GM18520 (cell line): ENCODE measurements at regions not wholly inside any gene's neighbourhood (a gene's known extent, or its start where the extent isn't known, plus 50 kb on each side); places are given as distances from the start of the nearest gene placed in this dataset.
"Not testable (repeated sequence)": the region's sequence is repeated elsewhere in the genome, so short reads cannot be mapped to it uniquely, and the experiment has no call there.

ENCODE experiments used
- ATAC-seq: cut with Tn5 transposase; IDR thresholded peaks from one replicate; pipeline ENCODE4 v1.9.1; 2021; ENCODE audit not compliant: unreplicated experiment

- no peak for ATAC-seq
These were observed 354.0 kb downstream of the FLRT2 start for GRCh38 chr14:85883966-85884365.

- ATAC-seq: no peak
These were observed 353.2 kb downstream of the FLRT2 start for GRCh38 chr14:85883101-85883500.

GRCh38 chr14:85881935-85882334, 352.0 kb downstream of the FLRT2 start:
- no peak for ATAC-seq

GRCh38 chr14:85878874-85879273, 348.9 kb downstream of the FLRT2 start:
- ATAC-seq: no peak

GRCh38 chr14:85873006-85873405, 343.1 kb downstream of the FLRT2 start:
- ATAC-seq: no peak

DNA sequence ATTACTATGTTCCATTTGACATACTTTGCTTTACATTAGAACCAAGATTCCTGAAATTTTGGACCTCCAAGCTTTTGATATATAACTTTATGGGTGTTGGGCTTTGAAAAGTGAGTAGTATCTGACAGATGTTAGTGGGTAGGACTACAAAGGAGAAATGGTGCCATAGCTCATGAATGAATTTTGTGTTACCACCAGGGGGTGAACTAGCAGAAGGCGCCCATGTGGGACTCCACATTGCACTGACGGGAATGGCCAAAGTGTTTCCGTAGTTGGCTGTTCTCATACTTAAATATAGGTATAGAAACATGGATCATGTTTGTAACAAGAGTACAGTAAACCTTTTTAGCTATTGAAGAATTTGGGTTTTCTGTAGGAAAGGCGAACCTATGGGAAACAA, 337.5 kb downstream of the FLRT2 start:
- ATAC-seq: no peak

DNA sequence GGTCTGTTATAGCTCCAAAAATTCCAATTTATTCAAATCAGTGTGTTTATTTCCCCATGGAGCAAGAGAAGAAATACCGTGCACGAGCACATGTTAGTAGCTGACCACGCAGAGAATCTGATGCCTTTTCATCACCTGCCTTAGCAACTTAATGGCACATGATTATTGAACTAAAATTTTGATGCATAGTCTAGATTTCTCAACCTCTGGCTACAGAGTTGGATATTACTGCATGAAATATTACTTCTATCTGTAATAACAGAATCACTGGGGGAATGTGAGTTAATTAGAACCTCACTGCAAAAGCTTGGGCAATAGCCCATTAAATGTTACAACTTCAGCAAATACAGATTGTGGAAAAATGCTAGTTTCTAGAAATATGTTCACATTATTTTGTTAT, 335.8 kb downstream of the FLRT2 start:
- ATAC-seq: no peak

GRCh38 chr14:85858634-85859033, 328.7 kb downstream of the FLRT2 start:
- ATAC-seq: no peak

GRCh38 chr14:85856430-85856829, 326.5 kb downstream of the FLRT2 start:
- ATAC-seq: no peak

DNA sequence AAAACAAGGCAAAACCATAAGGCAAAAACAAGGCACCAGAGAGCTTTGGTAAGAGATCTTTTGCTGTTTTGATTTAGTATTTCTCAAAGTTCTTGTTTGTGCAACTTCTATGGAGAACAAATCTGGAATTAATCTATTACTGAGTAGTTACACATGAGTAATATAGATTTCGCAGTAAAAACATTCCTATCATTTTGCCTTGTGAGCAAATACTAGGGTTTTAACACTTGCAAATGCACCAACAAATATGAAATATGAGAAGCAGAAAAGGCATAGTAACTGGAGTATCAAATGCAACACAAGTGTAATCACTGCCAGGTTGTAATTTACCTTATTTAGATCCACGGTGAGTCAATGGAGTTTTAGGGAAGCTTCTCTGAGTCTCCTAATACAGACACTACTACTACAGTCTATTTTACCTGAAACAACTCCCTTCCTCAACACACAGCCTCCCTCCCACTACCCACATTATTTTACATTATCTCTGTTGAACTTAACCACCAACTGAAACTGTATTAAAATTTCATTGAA, 324.1 kb downstream of the FLRT2 start:
- ATAC-seq: no peak

GRCh38 chr14:85852906-85853305, 323.0 kb downstream of the FLRT2 start:
- no peak for ATAC-seq

- not testable (repeated sequence) for ATAC-seq
These were observed 322.2 kb downstream of the FLRT2 start for GRCh38 chr14:85852123-85852522.

DNA sequence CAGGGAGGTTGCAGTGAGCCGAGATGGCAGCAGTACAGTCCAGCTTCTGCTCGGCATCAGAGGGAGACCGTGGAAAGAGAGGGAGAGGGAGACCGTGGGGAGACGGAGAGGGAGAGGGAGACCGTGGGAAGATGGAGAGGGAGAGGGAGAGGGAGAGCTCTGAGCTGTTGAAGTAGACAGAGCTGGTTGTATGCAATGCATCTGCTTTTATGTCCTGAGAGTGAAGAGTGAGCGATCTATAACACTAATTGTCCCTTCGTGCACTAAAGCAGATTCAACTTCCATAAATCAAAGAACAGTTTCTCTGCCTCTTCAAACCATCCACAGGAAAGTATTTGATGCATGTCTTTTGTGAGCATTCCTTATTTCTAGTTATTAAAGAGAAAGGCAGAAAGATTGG, 300.6 kb downstream of the FLRT2 start:
- ATAC-seq: not testable (repeated sequence)

- ATAC-seq: not testable (repeated sequence)
These were observed 299.7 kb downstream of the FLRT2 start for GRCh38 chr14:85829601-85830000.

DNA sequence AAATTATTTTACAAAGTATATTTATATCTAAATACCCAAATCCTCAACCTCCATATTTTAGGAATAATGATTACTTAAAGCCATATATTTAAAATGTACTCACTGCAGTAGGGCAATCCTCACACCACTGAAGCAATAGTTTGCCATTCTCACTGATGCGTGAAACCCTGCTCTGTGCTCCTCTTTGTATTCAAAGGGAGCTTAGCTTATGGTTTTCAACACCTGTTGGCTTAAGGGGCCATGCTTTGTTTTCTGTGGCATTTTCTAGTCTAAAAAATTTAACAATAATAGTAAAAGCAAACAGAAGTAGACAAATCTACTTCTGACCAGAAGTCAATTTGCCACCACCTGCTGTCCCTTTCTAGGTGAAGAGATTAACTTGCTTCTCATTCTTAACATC, 294.6 kb downstream of the FLRT2 start:
- no peak for ATAC-seq

DNA sequence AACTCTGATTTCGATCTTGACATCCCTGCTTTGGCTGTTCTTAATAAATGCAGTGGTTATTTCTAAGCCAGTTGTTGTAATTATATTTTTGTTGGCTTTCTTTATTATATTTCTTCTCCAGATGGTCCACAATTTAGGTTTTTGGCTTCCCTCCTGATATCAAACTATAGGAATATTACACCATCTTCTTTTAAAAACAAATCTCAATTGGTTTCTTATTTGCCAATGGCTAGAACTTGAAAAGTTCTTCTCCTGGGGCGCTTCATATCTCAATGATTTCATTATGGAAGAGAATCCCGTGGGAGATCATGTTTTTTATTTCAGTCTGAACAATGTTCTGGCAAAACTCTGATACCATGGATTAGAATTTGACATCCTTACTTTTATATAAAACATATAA, 292.3 kb downstream of the FLRT2 start:
- ATAC-seq: no peak

DNA sequence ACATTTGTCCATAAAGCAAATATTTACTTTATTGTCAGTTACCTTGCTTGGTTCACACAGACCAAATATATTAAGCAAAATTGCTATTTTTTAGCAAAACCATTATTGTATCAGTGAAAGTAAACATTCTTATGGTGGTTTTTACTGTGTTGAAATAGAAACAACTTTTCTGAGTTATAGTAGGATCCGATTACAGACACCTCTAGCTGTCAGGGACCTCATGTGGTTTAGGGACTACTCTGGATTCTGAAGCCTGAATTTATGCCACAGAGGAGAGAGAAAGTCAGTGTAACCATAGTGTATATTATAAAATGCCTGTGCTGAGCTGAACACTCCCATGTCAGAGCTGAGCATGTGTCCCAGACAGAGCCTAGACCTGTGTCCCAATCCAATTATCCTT, 287.5 kb downstream of the FLRT2 start:
- ATAC-seq: no peak

DNA sequence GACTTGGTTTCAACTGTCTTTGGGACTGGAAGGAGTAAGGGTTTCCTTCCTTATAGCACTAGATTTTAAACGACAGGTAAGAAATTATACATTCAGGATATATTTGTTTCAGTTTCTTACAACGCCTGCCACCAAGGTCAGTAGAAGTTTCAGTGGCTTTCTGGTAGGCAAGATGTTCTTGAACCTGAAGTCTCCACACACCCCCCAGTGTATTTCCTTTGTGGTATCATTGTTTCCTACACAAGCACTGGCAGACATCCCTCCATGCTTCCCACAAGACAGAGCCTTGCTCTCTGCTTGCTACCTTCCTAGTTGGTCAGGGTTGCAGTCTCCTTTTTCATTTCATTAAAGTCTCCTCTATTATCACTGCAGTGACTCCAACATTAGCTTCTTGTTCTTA, 283.1 kb downstream of the FLRT2 start:
- no peak for ATAC-seq

- no peak for ATAC-seq
These were observed 281.4 kb downstream of the FLRT2 start for GRCh38 chr14:85811340-85811739.

- no peak for ATAC-seq
These were observed 269.7 kb downstream of the FLRT2 start for GRCh38 chr14:85799668-85800067.

DNA sequence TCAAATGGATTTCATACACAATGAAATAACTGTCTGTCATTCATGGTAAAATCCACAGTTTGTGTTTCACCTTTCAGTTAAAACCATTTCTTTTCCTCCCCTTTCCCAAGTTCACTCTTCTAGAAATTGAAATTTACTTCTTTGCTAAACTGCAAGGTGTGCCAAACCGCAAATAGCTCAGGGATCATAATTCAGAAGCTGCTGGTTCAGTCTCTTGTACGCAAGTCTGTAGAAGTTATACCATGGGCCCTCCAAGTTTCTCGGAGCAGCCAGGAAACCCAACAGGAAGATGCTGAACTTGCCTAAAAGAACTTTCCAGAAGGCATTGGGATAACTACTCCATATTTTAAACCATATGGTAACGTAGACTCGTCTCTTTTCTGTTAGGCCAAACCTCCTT, 268.9 kb downstream of the FLRT2 start:
- ATAC-seq: no peak

GRCh38 chr14:85793533-85793932, 263.6 kb downstream of the FLRT2 start:
- ATAC-seq: no peak

DNA sequence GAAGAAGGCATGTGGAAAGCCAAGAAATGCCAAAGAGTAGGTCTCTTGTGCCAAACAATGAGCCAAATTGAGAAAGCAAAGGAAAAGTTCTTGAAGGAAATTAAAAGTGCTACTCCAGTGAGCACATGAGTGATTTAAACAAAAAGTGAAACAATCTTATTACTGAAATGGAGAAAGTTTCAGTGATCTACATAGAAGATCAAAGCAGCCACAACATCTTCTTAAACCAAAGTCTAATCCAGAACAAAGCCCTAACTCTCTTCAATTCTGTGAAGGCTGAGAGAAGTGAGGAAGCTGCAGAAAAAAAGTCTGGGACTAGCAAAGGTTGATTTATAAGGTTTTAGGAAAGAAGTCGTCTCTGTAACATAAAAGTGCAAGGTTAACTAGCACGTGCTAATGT, 259.6 kb downstream of the FLRT2 start:
- no peak for ATAC-seq
